ENCODE measurements at regions not wholly inside any gene's neighbourhood (a gene's known extent, or its start where the extent isn't known, plus 50 kb on each side); places are given as distances from the start of the nearest gene placed in this dataset.

- no peak for DNase-seq (ENCODE audit: low read depth)
These were observed 935.8 kb downstream of the DTWD2 start for GRCh38 chr5:118052503-118052902.

GRCh38 chr5:118044169-118044568 is 944.2 kb downstream of the DTWD2 start:
- no peak for DNase-seq (ENCODE audit: low read depth)

GRCh38 chr5:118043531-118043930 is 944.8 kb downstream of the DTWD2 start:
- no peak for DNase-seq (ENCODE audit: low read depth)

GRCh38 chr5:118042076-118042475 is 946.3 kb downstream of the DTWD2 start:
- DNase-seq (ENCODE audit: low read depth): no peak

GRCh38 chr5:118040496-118040895 is 947.9 kb downstream of the DTWD2 start:
- no peak for DNase-seq (ENCODE audit: low read depth)

GRCh38 chr5:118033686-118034338 is 954.5 kb downstream of the DTWD2 start:
- no peak for DNase-seq (ENCODE audit: low read depth)

GRCh38 chr5:118029807-118030206 is 958.5 kb downstream of the DTWD2 start:
- DNase-seq (ENCODE audit: low read depth): no peak

- no peak for DNase-seq (ENCODE audit: low read depth)
These were observed 966.3 kb downstream of the DTWD2 start for GRCh38 chr5:118022062-118022461.

DNA sequence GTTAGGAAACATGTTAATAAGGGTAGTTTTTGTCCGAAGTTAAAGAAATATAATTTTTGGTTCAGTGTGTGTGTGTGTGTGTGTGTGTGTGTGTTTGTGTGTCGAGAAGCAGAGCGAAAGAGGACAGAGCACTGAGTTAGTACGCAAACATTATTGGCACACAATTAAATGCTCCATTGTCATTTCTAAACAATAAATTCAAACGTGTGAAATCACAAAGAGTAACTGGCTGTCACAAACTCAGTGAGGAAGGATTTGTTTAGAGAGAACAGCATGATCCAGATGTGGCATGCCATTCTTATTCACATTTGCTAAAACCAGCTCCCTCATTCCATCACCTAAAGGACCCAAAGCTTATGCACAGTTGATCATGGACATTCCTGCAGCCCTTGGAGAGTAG is 970.8 kb downstream of the DTWD2 start:
- no peak for DNase-seq (ENCODE audit: low read depth)

- DNase-seq (ENCODE audit: low read depth): no peak
These were observed 972.0 kb downstream of the DTWD2 start for GRCh38 chr5:118016396-118016795.

DNA sequence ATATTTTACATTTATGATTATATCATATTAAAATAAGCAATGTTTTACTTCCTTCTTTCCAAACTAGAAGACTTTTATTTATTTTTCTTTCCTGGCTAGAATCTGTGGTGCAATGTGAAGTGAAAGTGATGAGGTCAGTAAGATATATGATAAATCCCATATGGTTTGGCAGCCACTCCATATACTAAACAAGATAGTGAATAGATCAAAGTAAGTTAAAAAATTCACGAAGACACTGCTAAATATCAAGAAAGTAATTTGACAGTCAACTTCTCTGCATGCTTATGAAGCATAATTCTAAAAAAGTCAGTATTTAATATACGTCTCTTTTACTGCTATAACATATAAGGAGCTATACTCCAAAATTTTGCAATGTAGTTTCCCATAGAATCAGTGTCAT is 972.8 kb downstream of the DTWD2 start:
- no peak for DNase-seq (ENCODE audit: low read depth)

DNA sequence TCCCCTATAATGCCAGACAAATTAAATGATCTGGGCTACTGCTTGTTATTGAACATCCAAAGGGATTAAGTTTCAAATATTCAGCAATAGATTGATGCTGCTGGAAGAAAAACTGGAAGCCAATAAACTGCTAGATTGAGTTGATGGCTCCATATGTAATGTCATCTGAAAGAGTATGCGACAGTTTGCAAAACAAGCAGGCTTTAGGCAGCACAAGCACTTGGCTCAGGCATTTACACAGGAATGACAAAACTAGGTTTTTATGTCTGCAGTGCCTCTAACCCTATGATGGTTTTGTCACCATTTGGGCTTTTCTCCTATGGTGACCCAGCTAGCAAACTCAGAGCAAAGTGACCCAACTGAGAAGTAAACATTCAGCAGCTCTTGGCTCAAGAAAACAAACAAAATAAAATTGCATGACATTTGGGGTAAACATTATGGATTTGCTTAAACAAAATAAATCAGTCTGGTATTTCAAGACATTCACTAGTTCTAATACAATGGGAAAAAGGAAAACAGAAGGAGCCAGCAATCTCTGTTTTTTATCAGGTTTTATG is 978.5 kb downstream of the DTWD2 start:
- DNase-seq (ENCODE audit: low read depth): no peak

GRCh38 chr5:118008779-118009178 is 979.6 kb downstream of the DTWD2 start:
- DNase-seq (ENCODE audit: low read depth): no peak

GRCh38 chr5:118007262-118007661 is 981.1 kb downstream of the DTWD2 start:
- DNase-seq (ENCODE audit: low read depth): no peak

DNA sequence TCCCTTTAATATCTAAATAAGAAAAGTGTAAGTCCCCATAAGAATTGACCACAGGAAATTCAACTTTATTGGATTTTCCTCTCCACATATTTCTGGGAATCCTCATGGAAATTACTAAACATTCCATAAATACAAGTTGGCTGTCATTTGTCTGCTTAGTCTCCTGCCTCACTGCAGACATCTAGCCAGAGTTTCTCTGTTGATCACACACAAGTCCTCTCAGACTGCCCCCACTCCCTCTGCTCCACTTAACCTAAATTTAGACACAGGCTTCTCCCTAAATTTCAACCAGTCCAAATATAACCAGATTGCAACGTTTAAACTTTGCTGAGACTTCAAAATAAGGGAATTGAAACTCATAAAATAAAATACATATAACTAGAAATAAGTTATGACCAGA is 982.1 kb downstream of the DTWD2 start:
- no peak for DNase-seq (ENCODE audit: low read depth)

DNA sequence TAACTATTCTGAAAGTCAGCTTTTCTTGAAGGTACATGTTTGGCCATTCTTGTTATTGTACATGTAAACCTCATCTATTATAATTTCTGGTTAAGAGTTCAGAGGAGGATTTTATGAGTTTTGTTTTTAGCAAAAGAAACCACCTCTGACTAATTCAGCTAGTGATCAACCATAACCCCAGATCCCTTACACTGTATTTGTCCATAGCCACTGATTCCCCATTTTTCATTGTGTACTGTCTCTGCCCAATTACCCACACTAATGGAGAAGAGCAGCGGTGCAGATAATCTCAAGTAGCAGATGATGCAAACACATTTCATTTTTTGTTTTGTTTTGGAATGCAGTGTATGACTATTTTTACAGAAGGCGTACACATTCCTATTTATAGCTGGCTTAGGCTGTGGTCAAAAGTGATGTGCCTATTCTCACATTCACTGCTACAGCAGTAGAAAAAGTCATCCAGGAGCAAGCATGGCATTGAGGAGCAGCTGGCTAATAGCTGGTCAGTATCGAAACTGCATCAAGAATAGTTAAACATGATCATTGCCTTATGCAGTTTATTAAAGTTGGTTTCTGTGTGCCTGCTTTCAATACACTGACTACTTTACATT is 988.3 kb downstream of the DTWD2 start:
- DNase-seq (ENCODE audit: low read depth): no peak

- no peak for DNase-seq (ENCODE audit: low read depth)
These were observed 1005.7 kb downstream of the DTWD2 start for GRCh38 chr5:117982691-117983090.

GRCh38 chr5:117973785-117974184 is 1014.6 kb downstream of the DTWD2 start:
- no peak for DNase-seq (ENCODE audit: low read depth)

- no peak for DNase-seq (ENCODE audit: low read depth)
These were observed 1032.5 kb downstream of the DTWD2 start for GRCh38 chr5:117955831-117956230.

GRCh38 chr5:117954331-117954730 is 1034.0 kb downstream of the DTWD2 start:
- DNase-seq (ENCODE audit: low read depth): no peak

- DNase-seq (ENCODE audit: low read depth): no peak
These were observed 1035.1 kb downstream of the DTWD2 start for GRCh38 chr5:117953272-117953671.

DNA sequence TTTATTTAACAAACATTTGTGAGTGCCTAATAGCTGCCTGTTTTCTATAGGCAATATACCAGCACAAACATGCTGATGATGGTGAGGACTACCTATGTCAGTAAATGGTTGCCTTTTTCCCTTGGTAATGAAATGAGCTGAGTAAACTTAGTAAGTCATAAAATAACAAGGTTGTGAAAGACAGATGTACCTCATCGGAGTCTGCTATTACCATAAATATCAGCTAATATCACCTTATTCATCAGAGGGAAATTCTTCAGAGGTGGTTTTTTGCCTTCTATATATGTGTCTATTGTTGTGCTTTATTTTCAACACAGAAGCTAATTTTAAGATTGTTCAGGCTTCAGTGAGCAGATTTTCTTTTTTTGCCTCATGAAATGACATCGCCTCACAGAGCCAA is 1040.5 kb downstream of the DTWD2 start:
- no peak for DNase-seq (ENCODE audit: low read depth)

DNA sequence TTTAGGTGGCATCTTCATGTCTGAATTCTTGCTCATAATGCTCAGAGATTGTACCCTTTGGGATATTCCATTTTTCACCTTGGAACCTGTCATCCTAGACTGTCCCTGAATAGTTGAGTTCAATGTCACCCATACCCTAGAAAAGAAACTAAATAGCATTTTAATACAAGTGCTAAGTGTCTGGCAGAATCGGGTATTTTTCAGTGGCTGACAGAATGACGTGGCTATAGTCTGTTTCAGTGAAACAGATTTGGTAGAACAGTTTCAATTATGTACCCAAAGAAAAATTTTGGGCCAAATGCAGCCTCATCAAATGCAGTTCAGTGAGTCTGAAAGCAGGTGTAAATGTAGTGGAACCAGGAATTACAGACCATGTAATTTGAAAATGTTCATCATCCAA is 1041.2 kb downstream of the DTWD2 start:
- no peak for DNase-seq (ENCODE audit: low read depth)

DNA sequence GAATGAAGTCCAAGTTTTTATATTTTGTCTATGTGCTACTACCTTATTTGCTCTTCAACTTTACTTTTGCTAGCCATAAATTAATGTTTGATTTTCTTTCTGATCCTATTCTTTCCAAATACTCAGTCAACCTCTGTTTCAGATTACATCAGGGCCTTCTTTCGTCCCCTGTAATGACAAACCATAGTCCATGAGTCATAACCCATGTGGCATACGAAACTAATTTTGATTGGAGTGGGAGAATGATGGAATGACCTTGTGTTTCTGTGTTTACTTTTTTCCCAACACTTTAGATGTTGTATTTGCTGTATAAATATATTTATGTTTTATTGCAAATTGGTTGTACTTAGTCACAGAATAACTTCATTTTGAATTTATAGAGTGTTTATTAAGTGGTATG is 1043.1 kb downstream of the DTWD2 start:
- DNase-seq (ENCODE audit: low read depth): no peak
